ENCODE measurements at regions not wholly inside any gene's neighbourhood (a gene's known extent, or its start where the extent isn't known, plus 50 kb on each side); places are given as distances from the start of the nearest gene placed in this dataset.
A peak's percentile ranks its signal among the peaks of the same experiment; 100 is the strongest.

DNA sequence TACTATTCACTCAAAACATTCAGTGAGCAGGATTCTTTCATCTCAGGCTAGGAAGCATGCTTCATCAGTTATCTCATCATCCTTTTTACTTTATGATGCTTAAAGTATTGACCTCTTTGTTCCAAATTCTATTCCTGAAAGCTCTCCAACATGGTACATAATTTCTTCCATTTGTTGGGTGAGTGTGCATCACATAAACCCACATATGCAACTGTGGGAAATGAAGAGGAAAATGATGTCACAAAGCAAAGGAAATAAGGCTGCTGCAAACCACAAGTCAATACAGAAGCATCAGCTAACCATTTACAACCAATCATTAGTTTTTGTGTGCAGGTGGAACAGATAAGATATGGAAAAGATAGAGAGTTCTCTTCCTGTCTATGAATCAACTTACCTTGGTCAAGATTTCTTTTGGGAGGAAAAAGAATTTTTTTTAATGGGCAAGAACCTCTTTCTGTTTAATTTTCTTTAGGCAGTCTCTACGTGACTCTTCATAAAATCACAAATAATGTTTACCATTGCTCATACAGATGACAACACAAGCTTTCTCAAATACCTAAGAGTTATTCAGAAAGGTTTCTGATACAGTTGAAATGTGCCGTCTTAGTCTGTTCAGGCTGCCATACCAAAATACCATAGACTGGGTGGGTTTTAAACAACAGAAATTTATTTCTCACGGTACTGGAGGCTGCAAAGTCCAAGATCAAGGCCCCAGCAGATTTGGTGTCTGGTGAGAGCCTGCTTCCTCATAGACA, 259.9 kb downstream of the ADGRG6 start:
- no peak overlapping the region for H3K27ac ChIP-seq (ENCODE audit: low read depth, low read length)
- 65% methylated on average over 3 of the region's 3 CpGs for WGBS
- H3K36me3 ChIP-seq (ENCODE audit: insufficient read depth, low read length) = no peaks in the 10 kb centered on the region
- no peaks in the 10 kb centered on the region for H3K27me3 ChIP-seq (ENCODE audit: insufficient read depth, low read length)
- H3K4me3 ChIP-seq (ENCODE audit: low read length) = no peak overlapping the region
- H3K4me1 ChIP-seq (ENCODE audit: insufficient read depth, low read length) = no peaks in the 10 kb centered on the region
- H3K9ac ChIP-seq (ENCODE audit: low read depth, low read length) = no peak overlapping the region
- no peaks in the 10 kb centered on the region for H3K9me3 ChIP-seq (ENCODE audit: insufficient read depth, low read depth, low read length)

DNA sequence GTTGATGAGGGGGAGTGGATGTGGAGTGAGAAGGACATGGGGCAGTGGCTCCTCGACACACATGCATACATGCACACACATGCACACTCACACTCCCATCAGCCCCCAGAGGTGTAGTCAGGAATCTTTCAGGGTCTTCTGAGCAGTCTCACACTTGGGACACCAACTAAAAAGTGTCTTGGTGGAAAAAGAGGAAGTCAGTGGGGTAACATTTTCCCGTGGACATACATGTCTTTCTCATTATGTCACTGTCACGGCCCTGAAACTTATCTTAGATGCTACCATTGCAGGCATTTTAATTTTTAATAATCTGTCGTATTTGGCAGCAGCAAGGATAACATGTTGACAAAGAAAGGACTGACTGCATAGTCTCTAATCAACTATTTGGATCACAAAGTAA, 261.1 kb downstream of the ADGRG6 start:
- Histone ChIP-seq H3K27ac (ENCODE audit: low read depth, low read length) (no peak overlapping the region), H3K9me3 (ENCODE audit: insufficient read depth, low read depth, low read length) (no peaks in the 10 kb centered on the region), H3K9ac (ENCODE audit: low read depth, low read length) (no peak overlapping the region), H3K4me1 (ENCODE audit: insufficient read depth, low read length) (peaks cover 6% of the 10 kb centered on the region; the same call in 1 of the 2 replicates), H3K4me3 (ENCODE audit: low read length) (no peak overlapping the region), H3K36me3 (ENCODE audit: insufficient read depth, low read length) (no peaks in the 10 kb centered on the region), H3K27me3 (ENCODE audit: insufficient read depth, low read length) (no peaks in the 10 kb centered on the region)
- WGBS = 100% methylated on average over 3 of the region's 4 CpGs

DNA sequence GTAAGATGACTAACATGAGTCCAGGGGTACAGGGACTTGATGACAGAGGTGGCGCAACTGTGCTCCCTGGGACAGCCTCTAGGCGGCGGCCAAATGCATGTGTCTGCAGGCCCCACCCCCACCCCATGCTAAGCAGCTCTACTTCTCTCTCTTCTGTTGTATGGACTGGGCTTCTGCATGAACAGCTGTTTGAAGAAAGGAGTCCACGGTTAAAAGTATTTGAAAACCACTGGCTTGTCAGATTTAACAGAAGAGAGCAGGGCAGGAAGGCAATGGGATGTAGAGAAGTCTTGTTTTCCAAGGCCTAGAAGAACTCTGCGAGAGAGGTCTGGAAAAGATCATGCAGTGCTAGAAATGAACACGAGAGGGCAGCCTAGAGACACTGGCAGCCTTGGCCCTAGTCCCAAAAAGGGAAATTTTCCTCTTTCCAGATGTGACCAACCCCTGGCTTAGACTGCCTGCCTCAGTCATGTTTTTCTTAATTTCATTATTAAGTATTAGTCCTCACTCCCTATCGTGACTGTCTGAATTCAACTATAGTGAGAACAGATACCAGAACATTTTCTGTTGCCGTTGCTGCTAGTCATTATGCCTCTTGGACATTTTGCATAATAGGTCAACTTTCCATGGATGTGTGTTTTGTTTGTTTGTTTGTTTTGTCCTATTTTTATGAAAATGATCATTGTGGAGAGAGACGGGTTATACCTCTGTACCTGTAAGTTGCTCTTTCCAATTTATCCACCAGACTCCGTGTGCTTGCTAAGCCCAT, 265.0 kb downstream of the ADGRG6 start:
- 65% methylated on average over 10 of the region's 10 CpGs for WGBS
- H3K9me3 ChIP-seq (ENCODE audit: insufficient read depth, low read depth, low read length) = no peaks in the 10 kb centered on the region
- H3K4me1 ChIP-seq (ENCODE audit: insufficient read depth, low read length) = peaks cover 39% of the 10 kb centered on the region
- no peak overlapping the region for H3K27ac ChIP-seq (ENCODE audit: low read depth, low read length)
- H3K4me3 ChIP-seq (ENCODE audit: low read length) = no peak overlapping the region
- no peaks in the 10 kb centered on the region for H3K36me3 ChIP-seq (ENCODE audit: insufficient read depth, low read length)
- H3K9ac ChIP-seq (ENCODE audit: low read depth, low read length) = no peak overlapping the region
- no peaks in the 10 kb centered on the region for H3K27me3 ChIP-seq (ENCODE audit: insufficient read depth, low read length)

GRCh38 chr6:142567461-142567860, 265.7 kb downstream of the ADGRG6 start:
- Histone ChIP-seq H3K27me3 (ENCODE audit: insufficient read depth, low read length) (no peaks in the 10 kb centered on the region), H3K36me3 (ENCODE audit: insufficient read depth, low read length) (no peaks in the 10 kb centered on the region), H3K9me3 (ENCODE audit: insufficient read depth, low read depth, low read length) (no peaks in the 10 kb centered on the region), H3K27ac (ENCODE audit: low read depth, low read length) (no peak overlapping the region), H3K4me1 (ENCODE audit: insufficient read depth, low read length) (peaks cover 39% of the 10 kb centered on the region), H3K4me3 (ENCODE audit: low read length) (no peak overlapping the region), H3K9ac (ENCODE audit: low read depth, low read length) (no peak overlapping the region)
- WGBS = 82% methylated on average over 3 of the region's 3 CpGs

DNA sequence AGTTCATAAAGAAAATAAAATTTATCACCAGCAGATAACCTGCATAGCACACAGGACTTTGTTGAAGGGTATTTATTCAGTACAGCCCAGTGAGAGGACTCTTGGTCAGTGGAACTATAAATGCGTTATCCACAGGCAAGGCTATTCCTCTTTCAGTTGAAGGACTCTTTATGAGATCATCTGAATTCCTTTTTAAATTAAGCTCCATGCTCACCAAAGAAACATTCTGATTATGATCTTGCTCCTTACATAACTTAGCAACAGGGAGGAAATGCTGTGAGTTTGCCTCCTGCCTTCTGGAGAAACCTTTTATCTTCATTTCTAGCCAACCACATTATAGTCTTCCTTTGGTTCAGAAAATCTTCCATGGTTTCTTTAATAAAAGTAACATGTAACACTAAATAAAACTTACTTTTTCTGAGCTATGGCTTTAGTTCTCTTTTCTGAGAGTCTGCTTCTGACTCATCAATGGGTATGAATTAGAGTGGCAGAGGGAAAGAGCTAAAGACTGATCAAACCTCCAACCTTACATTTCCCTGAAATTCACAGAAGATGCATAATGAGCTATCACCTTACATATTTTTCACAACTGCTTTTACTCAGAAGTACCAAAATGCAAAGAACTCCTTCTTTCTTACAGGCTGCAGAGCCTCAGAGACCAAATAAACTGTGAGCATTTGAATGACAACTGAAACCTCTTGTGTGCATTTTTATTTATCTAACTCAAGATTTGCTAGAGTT, 267.2 kb downstream of the ADGRG6 start:
- H3K9ac ChIP-seq (ENCODE audit: low read depth, low read length) = no peak overlapping the region
- peaks cover 13% of the 10 kb centered on the region for H3K9me3 ChIP-seq (ENCODE audit: insufficient read depth, low read depth, low read length)
- H3K4me1 ChIP-seq (ENCODE audit: insufficient read depth, low read length) = peaks cover 39% of the 10 kb centered on the region
- peak overlapping the region; percentile 67 for H3K27ac ChIP-seq (ENCODE audit: low read depth, low read length)
- no peaks in the 10 kb centered on the region for H3K36me3 ChIP-seq (ENCODE audit: insufficient read depth, low read length)
- no peak overlapping the region for H3K4me3 ChIP-seq (ENCODE audit: low read length)
- no peaks in the 10 kb centered on the region for H3K27me3 ChIP-seq (ENCODE audit: insufficient read depth, low read length)
- 76% methylated on average over 1 of the region's 1 CpG for WGBS

GRCh38 chr6:142569676-142570075, 267.9 kb downstream of the ADGRG6 start:
- 0 out of 2 replicates have a peak overlapping the region, but pooled peaks have one; percentile 27 for H3K9ac ChIP-seq (ENCODE audit: low read depth, low read length)
- no peaks in the 10 kb centered on the region for H3K36me3 ChIP-seq (ENCODE audit: insufficient read depth, low read length)
- H3K27me3 ChIP-seq (ENCODE audit: insufficient read depth, low read length) = no peaks in the 10 kb centered on the region
- H3K27ac ChIP-seq (ENCODE audit: low read depth, low read length) = peak overlapping the region; percentile 67
- WGBS = 20% methylated on average over 1 of the region's 1 CpG
- no peak overlapping the region for H3K4me3 ChIP-seq (ENCODE audit: low read length)
- peaks cover 39% of the 10 kb centered on the region for H3K4me1 ChIP-seq (ENCODE audit: insufficient read depth, low read length)
- peaks cover 17% of the 10 kb centered on the region for H3K9me3 ChIP-seq (ENCODE audit: insufficient read depth, low read depth, low read length)

- Histone ChIP-seq H3K27ac (ENCODE audit: low read depth, low read length) (peak overlapping the region; percentile 67), H3K27me3 (ENCODE audit: insufficient read depth, low read length) (no peaks in the 10 kb centered on the region), H3K4me3 (ENCODE audit: low read length) (no peak overlapping the region), H3K4me1 (ENCODE audit: insufficient read depth, low read length) (peaks cover 39% of the 10 kb centered on the region), H3K9me3 (ENCODE audit: insufficient read depth, low read depth, low read length) (peaks cover 23% of the 10 kb centered on the region), H3K9ac (ENCODE audit: low read depth, low read length) (0 out of 2 replicates have a peak overlapping the region, but pooled peaks have one; percentile 27), H3K36me3 (ENCODE audit: insufficient read depth, low read length) (no peaks in the 10 kb centered on the region)
Measured at GRCh38 chr6:142570221-142570671, 268.4 kb downstream of the ADGRG6 start.

GRCh38 chr6:142592876-142593275, 291.1 kb downstream of the ADGRG6 start:
- Histone ChIP-seq H3K27me3 (ENCODE audit: insufficient read depth, low read length) (no peaks in the 10 kb centered on the region), H3K9ac (ENCODE audit: low read depth, low read length) (no peak overlapping the region), H3K4me1 (ENCODE audit: insufficient read depth, low read length) (peaks cover under 1% of the 10 kb centered on the region; the same call in 1 of the 2 replicates), H3K36me3 (ENCODE audit: insufficient read depth, low read length) (no peaks in the 10 kb centered on the region), H3K27ac (ENCODE audit: low read depth, low read length) (no peak overlapping the region), H3K4me3 (ENCODE audit: low read length) (no peak overlapping the region), H3K9me3 (ENCODE audit: insufficient read depth, low read depth, low read length) (0 out of 2 replicates have a peak, but pooled peaks cover 2% of the 10 kb centered on the region)
- WGBS = 94% methylated on average over 2 of the region's 2 CpGs

DNA sequence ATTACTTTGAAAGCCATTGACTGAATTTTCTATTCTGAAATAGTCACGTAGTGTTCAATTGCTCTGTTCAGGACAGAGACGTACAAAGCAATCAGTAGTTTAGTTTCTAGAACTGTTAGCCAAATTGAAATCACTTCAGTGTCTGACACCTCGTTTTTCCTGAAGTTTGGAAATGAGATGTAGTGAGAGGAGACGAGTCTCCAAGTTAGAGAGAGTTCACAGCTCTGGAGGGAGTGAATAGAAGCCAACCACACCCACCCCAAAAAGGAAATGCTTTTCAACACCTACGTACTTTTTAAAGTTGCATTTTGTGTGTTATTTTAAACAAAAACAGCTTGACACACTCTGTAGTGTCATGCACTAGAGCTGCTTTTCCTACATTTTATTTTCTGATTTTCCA, 296.0 kb downstream of the ADGRG6 start:
- WGBS = 69% methylated on average over 4 of the region's 5 CpGs
- Histone ChIP-seq H3K27me3 (ENCODE audit: insufficient read depth, low read length) (no peaks in the 10 kb centered on the region), H3K9me3 (ENCODE audit: insufficient read depth, low read depth, low read length) (peaks cover 5% of the 10 kb centered on the region; the same call in 1 of the 2 replicates), H3K4me1 (ENCODE audit: insufficient read depth, low read length) (peaks cover 7% of the 10 kb centered on the region; the same call in 1 of the 2 replicates), H3K27ac (ENCODE audit: low read depth, low read length) (no peak overlapping the region), H3K36me3 (ENCODE audit: insufficient read depth, low read length) (no peaks in the 10 kb centered on the region), H3K9ac (ENCODE audit: low read depth, low read length) (no peak overlapping the region), H3K4me3 (ENCODE audit: low read length) (no peak overlapping the region)

GRCh38 chr6:142601427-142601826, 299.6 kb downstream of the ADGRG6 start:
- Histone ChIP-seq H3K4me1 (ENCODE audit: insufficient read depth, low read length) (peaks cover 12% of the 10 kb centered on the region; the same call in 1 of the 2 replicates), H3K9ac (ENCODE audit: low read depth, low read length) (no peak overlapping the region), H3K9me3 (ENCODE audit: insufficient read depth, low read depth, low read length) (peaks cover 5% of the 10 kb centered on the region; the same call in 1 of the 2 replicates), H3K27me3 (ENCODE audit: insufficient read depth, low read length) (no peaks in the 10 kb centered on the region), H3K4me3 (ENCODE audit: low read length) (no peak overlapping the region), H3K27ac (ENCODE audit: low read depth, low read length) (no peak overlapping the region), H3K36me3 (ENCODE audit: insufficient read depth, low read length) (no peaks in the 10 kb centered on the region)
- 96% methylated on average over 1 of the region's 1 CpG for WGBS

- H3K4me1 ChIP-seq (ENCODE audit: insufficient read depth, low read length) = peaks cover 10% of the 10 kb centered on the region; the same call in 1 of the 2 replicates
- H3K9me3 ChIP-seq (ENCODE audit: insufficient read depth, low read depth, low read length) = peaks cover 5% of the 10 kb centered on the region; the same call in 1 of the 2 replicates
- no peaks in the 10 kb centered on the region for H3K36me3 ChIP-seq (ENCODE audit: insufficient read depth, low read length)
- no peak overlapping the region for H3K4me3 ChIP-seq (ENCODE audit: low read length)
- 80% methylated on average over 3 of the region's 3 CpGs for WGBS
- H3K9ac ChIP-seq (ENCODE audit: low read depth, low read length) = no peak overlapping the region
- no peaks in the 10 kb centered on the region for H3K27me3 ChIP-seq (ENCODE audit: insufficient read depth, low read length)
- no peak overlapping the region for H3K27ac ChIP-seq (ENCODE audit: low read depth, low read length)
Measured at GRCh38 chr6:142602972-142603371, 301.2 kb downstream of the ADGRG6 start.
